H1 (cell line): ENCODE measurements at regions not wholly inside any gene's neighbourhood (a gene's known extent, or its start where the extent isn't known, plus 50 kb on each side); places are given as distances from the start of the nearest gene placed in this dataset.

ENCODE experiments used
- CREB1 ChIP-seq: IDR thresholded peaks from 2 replicates; pipeline ENCODE4 v1.6.1; 2012; ENCODE audit warnings: inconsistent platforms
- CTCF ChIP-seq, 3 experiments: IDR thresholded peaks; 1 replicate in 2 of 3; 2 replicates in 1 of 3; pipeline versions ENCODE4 v1.5.1 to v1.6.1; 2011; ENCODE audit warnings: low read length in 3 of 3, mild to moderate bottlenecking in 3 of 3, inconsistent platforms in 2 of 3, low read depth in 1 of 3, moderate library complexity in 1 of 3; ENCODE audit not compliant: insufficient read depth in 1 of 3; ENCODE audit errors: control extremely low read depth in 1 of 3
- EZH2 ChIP-seq: fragments of 200-600 bp; sonication (generic); IDR thresholded peaks from 2 replicates; pipeline ENCODE4 v1.7.1; 2012; ENCODE audit warnings: low read depth, mild to moderate bottlenecking, moderate library complexity, low read length, inconsistent platforms; ENCODE audit not compliant: severe bottlenecking
- JUN ChIP-seq: IDR thresholded peaks from 2 replicates; pipeline ENCODE4 v1.6.1; 2011; ENCODE audit warnings: low read depth, mild to moderate bottlenecking, improper control_type of control experiment, low read length
- POLR2A ChIP-seq, 2 experiments: IDR thresholded peaks; 1 replicate in 1 of 2; 2 replicates in 1 of 2; pipeline ENCODE4 v1.6.1; 2011; ENCODE audit warnings: low read depth in 2 of 2, low read length in 2 of 2, mild to moderate bottlenecking in 2 of 2; ENCODE audit errors: control extremely low read depth in 1 of 2
- RFX5 ChIP-seq: IDR thresholded peaks from 2 replicates; pipeline ENCODE4 v1.6.1; 2011; ENCODE audit warnings: low read depth, low read length, improper control_type of control experiment, borderline replicate concordance
- RXRA ChIP-seq: IDR thresholded peaks from 2 replicates; pipeline ENCODE4 v1.6.1; 2011; ENCODE audit warnings: low read depth, mild to moderate bottlenecking, low read length, moderate library complexity; ENCODE audit not compliant: insufficient read depth
- SP4 ChIP-seq: IDR thresholded peaks from 2 replicates; pipeline ENCODE4 v1.6.1; 2012; ENCODE audit warnings: low read length, inconsistent platforms
- TAF7 ChIP-seq: optimal IDR thresholded peaks from 2 replicates; pipeline ENCODE3; 2011; ENCODE audit warnings: low read depth, mild to moderate bottlenecking, inconsistent platforms, low read length, moderate library complexity, borderline replicate concordance
- TEAD4 ChIP-seq: IDR thresholded peaks from 2 replicates; pipeline ENCODE4 v1.6.1; 2012; ENCODE audit warnings: low read depth, low read length, inconsistent platforms, mixed read lengths

GRCh38 chr14:84064316-84065125, 1465.4 kb upstream of the FLRT2 start:
- TF ChIP-seq POLR2A (IDR thresholded peaks at IDR 0.05; ENCODE audit: control extremely low read depth in 1 of 2, low read depth in 2 of 2, low read length in 2 of 2) (no peak), JUN (no peak), CTCF (IDR thresholded peaks at IDR 0.05; ENCODE audit: control extremely low read depth in 1 of 3, insufficient read depth in 1 of 3, low read depth in 1 of 3, low read length in 3 of 3) (no peak), EZH2 (no peak), RFX5 (no peak), CREB1 (no peak), SP4 (no peak), RXRA (no peak), TAF7 (no peak), TEAD4 (no peak)
